ENCODE measurements at regions not wholly inside any gene's neighbourhood (a gene's known extent, or its start where the extent isn't known, plus 50 kb on each side); places are given as distances from the start of the nearest gene placed in this dataset.

- Histone ChIP-seq H3K36me3 (no peaks in the 10 kb centered on the region), H3K4me1 (no peaks in the 10 kb centered on the region), H3K9me3 (no peaks in the 10 kb centered on the region), H3K4me3 (no peak overlapping the region), H3K27ac (no peak overlapping the region), H3K27me3 (no peaks in the 10 kb centered on the region)
- intact Hi-C loops (cut with DNase I; ENCODE audit: low total_unique reads), result no loop called here
- TF ChIP-seq CTCF (IDR thresholded peaks at IDR 0.05), result no peak
- TF ChIP-seq POLR2A (IDR thresholded peaks at IDR 0.05), result no peak
- DNase-seq, result no peak
These were observed 84.9 kb upstream of the PMAIP1 start for GRCh38 chr18:59814891-59815290.

- no peak overlapping the region for H3K4me3 ChIP-seq
- no peak for TF ChIP-seq CTCF (IDR thresholded peaks at IDR 0.05)
- no peak overlapping the region for H3K27ac ChIP-seq
- H3K36me3 ChIP-seq, result no peaks in the 10 kb centered on the region
- no peaks in the 10 kb centered on the region for H3K4me1 ChIP-seq
- intact Hi-C loops (cut with DNase I; ENCODE audit: low total_unique reads), result no loop called here
- no peak for DNase-seq
- no peaks in the 10 kb centered on the region for H3K9me3 ChIP-seq
- no peaks in the 10 kb centered on the region for H3K27me3 ChIP-seq
These were observed 85.9 kb upstream of the PMAIP1 start for GRCh38 chr18:59813942-59814341.

GRCh38 chr18:59810735-59811520, 88.9 kb upstream of the PMAIP1 start:
- Histone ChIP-seq H3K27ac (no peak overlapping the region), H3K9me3 (no peaks in the 10 kb centered on the region), H3K27me3 (no peaks in the 10 kb centered on the region), H3K4me3 (no peak overlapping the region), H3K4me1 (no peaks in the 10 kb centered on the region), H3K36me3 (no peaks in the 10 kb centered on the region)
- no peak for DNase-seq
- TF ChIP-seq CTCF (IDR thresholded peaks at IDR 0.05), result no peak
- no peak for TF ChIP-seq POLR2A (IDR thresholded peaks at IDR 0.05)
- intact Hi-C loops (cut with DNase I; ENCODE audit: low total_unique reads), result no loop called here

- H3K36me3 ChIP-seq, result no peaks in the 10 kb centered on the region
- DNase-seq, result no peak
- intact Hi-C loops (cut with DNase I; ENCODE audit: low total_unique reads), result no loop called here
- no peak overlapping the region for H3K4me3 ChIP-seq
- no peaks in the 10 kb centered on the region for H3K27me3 ChIP-seq
- no peaks in the 10 kb centered on the region for H3K4me1 ChIP-seq
- TF ChIP-seq POLR2A (IDR thresholded peaks at IDR 0.05) (no peak), CTCF (IDR thresholded peaks at IDR 0.05) (no peak)
- H3K27ac ChIP-seq, result no peak overlapping the region
- H3K9me3 ChIP-seq, result no peaks in the 10 kb centered on the region
These were observed 89.6 kb upstream of the PMAIP1 start for GRCh38 chr18:59810183-59810582.

- H3K36me3 ChIP-seq, result no peaks in the 10 kb centered on the region
- H3K27me3 ChIP-seq, result no peaks in the 10 kb centered on the region
- intact Hi-C loops (cut with DNase I; ENCODE audit: low total_unique reads), result no loop called here
- no peak overlapping the region for H3K4me3 ChIP-seq
- no peak overlapping the region for H3K27ac ChIP-seq
- no peaks in the 10 kb centered on the region for H3K4me1 ChIP-seq
- H3K9me3 ChIP-seq, result no peaks in the 10 kb centered on the region
- no peak for DNase-seq
- TF ChIP-seq CTCF (IDR thresholded peaks at IDR 0.05) (no peak), POLR2A (IDR thresholded peaks at IDR 0.05) (no peak)
These were observed 97.8 kb upstream of the PMAIP1 start for GRCh38 chr18:59802031-59802430.
